Ovary (tissue), 3 donors: ENCODE measurements at regions not wholly inside any gene's neighbourhood (a gene's known extent, or its start where the extent isn't known, plus 50 kb on each side); places are given as distances from the start of the nearest gene placed in this dataset.

ENCODE experiments used
- EP300 ChIP-seq: sonication (generic); formaldehyde crosslinking; IDR thresholded peaks from one replicate; pipeline ENCODE4 v1.6.1; 2017; ENCODE audit warnings: antibody characterized with exemption
- POLR2A ChIP-seq: fragments of 450-650 bp; IDR thresholded peaks from one replicate; pipeline ENCODE4 v1.6.1; 2017; ENCODE audit warnings: antibody characterized with exemption, mild to moderate bottlenecking, moderate library complexity
- TF ChIP-seq, protein P1 (sequence below), 3 donors: fragments of 450-650 bp in 2 of 3; fragments of 200-600 bp in 1 of 3; IDR thresholded peaks; one replicate each; pipeline versions ENCODE4 v1.5.1 to v1.8.0; 2016 to 2022; ENCODE audit warnings: antibody characterized with exemption in 3 of 3, mild to moderate bottlenecking in 1 of 3
- donor health status: DM: no; HTN: no; CAD: no.

DNA sequence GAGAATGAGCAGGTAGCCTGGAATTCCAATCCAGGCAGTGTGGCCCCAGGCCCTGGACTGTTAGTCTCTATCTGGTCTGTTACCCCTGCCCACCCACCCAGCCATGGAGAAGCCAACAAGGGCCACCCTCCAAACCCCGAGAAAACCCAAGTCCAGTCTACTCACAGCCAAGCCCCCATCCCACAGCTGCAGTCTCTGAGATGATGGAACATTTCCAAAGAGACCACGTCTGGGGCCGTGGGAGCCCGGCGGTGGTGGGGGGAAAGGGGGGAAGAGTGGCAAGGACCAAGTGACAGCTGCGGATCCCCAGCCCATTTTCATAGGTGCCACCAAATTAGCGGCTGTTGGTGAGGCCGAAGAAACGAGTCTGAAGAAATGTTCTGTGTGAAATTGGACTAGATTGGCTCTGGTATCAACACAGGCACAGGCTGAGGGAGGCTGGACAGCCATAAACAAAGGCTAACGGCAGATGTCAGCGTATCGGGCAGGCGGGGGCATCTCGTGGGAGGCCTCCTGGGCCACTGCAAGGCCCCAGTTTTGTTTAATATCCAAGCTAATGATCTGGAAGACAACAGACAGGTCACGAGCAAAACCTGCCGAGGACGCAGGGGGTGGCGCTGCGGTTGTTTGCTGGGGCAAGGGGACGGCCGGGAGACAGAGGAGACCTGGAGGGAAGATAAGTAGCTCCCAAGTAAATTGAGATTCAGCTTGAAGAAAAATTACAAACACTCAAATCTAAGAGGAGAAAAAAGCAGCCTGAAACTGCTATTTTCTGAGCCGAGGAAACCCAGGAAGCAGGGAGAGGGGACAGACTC is 53.4 kb downstream of the RBFOX3 start:
- TF ChIP-seq, protein P1, sequence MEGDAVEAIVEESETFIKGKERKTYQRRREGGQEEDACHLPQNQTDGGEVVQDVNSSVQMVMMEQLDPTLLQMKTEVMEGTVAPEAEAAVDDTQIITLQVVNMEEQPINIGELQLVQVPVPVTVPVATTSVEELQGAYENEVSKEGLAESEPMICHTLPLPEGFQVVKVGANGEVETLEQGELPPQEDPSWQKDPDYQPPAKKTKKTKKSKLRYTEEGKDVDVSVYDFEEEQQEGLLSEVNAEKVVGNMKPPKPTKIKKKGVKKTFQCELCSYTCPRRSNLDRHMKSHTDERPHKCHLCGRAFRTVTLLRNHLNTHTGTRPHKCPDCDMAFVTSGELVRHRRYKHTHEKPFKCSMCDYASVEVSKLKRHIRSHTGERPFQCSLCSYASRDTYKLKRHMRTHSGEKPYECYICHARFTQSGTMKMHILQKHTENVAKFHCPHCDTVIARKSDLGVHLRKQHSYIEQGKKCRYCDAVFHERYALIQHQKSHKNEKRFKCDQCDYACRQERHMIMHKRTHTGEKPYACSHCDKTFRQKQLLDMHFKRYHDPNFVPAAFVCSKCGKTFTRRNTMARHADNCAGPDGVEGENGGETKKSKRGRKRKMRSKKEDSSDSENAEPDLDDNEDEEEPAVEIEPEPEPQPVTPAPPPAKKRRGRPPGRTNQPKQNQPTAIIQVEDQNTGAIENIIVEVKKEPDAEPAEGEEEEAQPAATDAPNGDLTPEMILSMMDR (IDR thresholded peaks at IDR 0.05), result no peak
- TF ChIP-seq POLR2A (no peak), EP300 (no peak)
